GM13976 (cell line): ENCODE measurements at regions not wholly inside any gene's neighbourhood (a gene's known extent, or its start where the extent isn't known, plus 50 kb on each side); places are given as distances from the start of the nearest gene placed in this dataset.

Experiments
- DNase-seq: peaks from one replicate; pipeline ENCODE4 v3.0.0; 2012; ENCODE audit warnings: low spot score
- CTCF ChIP-seq: IDR thresholded peaks from 2 replicates; pipeline ENCODE4 v1.5.1; 2012; ENCODE audit warnings: borderline replicate concordance, mild to moderate bottlenecking; ENCODE audit not compliant: insufficient read depth; ENCODE audit errors: extremely low read depth, missing control alignments, control extremely low read depth
- in situ Hi-C: fragments of 300-500 bp; cut with MboI; formaldehyde crosslinking; loops from one replicate; pipeline ENCODE4 v1.12.0; 2022; ENCODE audit warnings: low sequenced_read_pairs, mixed read lengths, inconsistent platforms; ENCODE audit not compliant: unreplicated experiment

- no peak for DNase-seq
- TF ChIP-seq CTCF = no peak
- in situ Hi-C loops = no loop called here
Measured at GRCh38 chr4:18953613-18954012, 932.1 kb upstream of the LCORL start.

GRCh38 chr4:18945464-18945863 is 923.9 kb upstream of the LCORL start:
- no peak for DNase-seq
- in situ Hi-C loops = no loop called here
- no peak for TF ChIP-seq CTCF

GRCh38 chr4:18942874-18943273 is 921.3 kb upstream of the LCORL start:
- in situ Hi-C loops = no loop called here
- TF ChIP-seq CTCF = no peak
- no peak for DNase-seq

DNA sequence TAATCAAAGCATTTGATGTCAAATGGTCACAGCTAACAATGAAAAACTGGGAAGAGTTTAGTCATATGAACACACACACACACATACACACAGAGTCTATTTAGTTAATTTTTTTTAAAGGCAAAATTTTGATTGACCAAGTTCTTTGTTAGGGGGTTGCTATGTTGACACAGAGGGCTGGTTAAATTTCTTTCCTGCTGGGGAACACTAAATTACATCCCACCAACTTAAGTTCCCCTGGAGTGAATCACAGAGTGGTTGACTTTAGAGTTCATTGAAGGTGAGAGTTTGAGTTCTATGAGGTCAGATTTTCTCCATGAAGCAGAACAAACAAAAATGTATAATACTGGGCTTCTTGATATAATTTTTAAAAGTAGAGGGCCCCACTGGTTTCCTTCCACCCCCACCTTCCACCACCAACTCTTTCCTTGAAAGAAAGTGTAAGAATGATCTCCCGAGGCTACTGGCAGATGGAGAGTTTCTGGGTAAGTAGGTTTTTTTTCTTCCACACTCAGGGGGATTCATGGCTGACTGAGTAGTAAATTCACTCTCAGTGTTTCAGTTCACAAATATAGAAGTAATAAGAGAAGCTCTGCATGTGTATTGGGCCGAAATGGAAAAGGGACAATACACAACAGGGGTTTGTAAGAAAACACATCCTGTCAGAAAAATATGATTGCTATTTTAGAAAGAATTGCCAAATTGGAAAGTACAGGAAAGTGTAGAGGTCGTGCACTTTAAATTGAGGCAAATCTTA is 917.0 kb upstream of the LCORL start:
- TF ChIP-seq CTCF = no peak
- DNase-seq = no peak
- in situ Hi-C loops = no loop called here

DNA sequence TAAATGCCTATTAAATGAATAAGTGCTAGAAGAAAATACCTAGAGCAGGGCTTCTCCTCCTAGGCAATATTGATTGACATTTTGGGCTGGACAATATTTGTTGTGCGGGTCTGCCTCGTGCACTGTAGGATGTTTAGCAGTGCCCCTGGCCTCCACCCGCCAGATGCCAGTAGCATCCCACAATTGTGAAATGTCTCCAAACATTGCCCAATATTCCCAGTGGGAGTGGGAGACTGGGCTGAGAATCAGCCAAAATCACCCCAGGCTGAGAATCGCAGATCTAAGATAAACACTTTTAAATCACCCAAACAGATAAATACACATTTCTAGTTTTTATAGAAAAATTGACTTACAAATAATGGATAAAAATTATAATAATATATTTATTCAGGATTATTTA is 916.2 kb upstream of the LCORL start:
- no peak for TF ChIP-seq CTCF
- DNase-seq = no peak
- in situ Hi-C loops = no loop called here

DNA sequence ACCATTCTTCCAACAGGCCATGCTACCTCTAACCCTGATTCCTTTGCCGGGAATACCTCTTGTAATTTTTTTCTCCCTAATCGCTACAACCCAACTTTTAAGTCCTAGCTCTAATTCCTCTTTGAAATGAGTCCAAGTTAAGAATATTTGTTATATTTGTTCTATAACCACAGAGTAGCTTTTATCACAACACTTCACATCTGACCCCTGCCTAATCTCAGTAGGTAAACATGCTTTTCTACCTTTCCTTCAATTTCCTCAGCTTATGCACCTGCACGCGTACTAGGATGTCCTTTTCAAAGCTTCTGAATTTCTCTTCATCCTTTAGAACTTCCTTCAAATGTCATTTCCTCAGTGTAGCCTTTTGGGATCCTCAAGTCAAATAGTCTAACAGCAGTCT is 915.5 kb upstream of the LCORL start:
- no peak for DNase-seq
- no peak for TF ChIP-seq CTCF
- in situ Hi-C loops = no loop called here
